H1 (cell line): ENCODE measurements at regions not wholly inside any gene's neighbourhood (a gene's known extent, or its start where the extent isn't known, plus 50 kb on each side); places are given as distances from the start of the nearest gene placed in this dataset.

Experiments
- CREB1 ChIP-seq: IDR thresholded peaks from 2 replicates; pipeline ENCODE4 v1.6.1; 2012; ENCODE audit warnings: inconsistent platforms
- EGR1 ChIP-seq: IDR thresholded peaks from 2 replicates; pipeline ENCODE4 v1.6.1; 2011; ENCODE audit warnings: low read depth, low read length, borderline replicate concordance
- EZH2 ChIP-seq: fragments of 200-600 bp; sonication (generic); IDR thresholded peaks from 2 replicates; pipeline ENCODE4 v1.7.1; 2012; ENCODE audit warnings: low read depth, mild to moderate bottlenecking, moderate library complexity, low read length, inconsistent platforms; ENCODE audit not compliant: severe bottlenecking
- JUND ChIP-seq: IDR thresholded peaks from 2 replicates; pipeline ENCODE4 v1.6.1; 2011; ENCODE audit warnings: mild to moderate bottlenecking, improper control_type of control experiment, low read length
- KDM4A ChIP-seq: IDR thresholded peaks from one replicate; pipeline ENCODE4 v1.7.1; 2012; ENCODE audit warnings: low read depth, mild to moderate bottlenecking, moderate library complexity, low read length, inconsistent platforms; ENCODE audit not compliant: severe bottlenecking
- SUZ12 ChIP-seq: fragments of 200-600 bp; sonication (generic); IDR thresholded peaks from 2 replicates; pipeline ENCODE4 v1.6.1; 2012; ENCODE audit warnings: mild to moderate bottlenecking, inconsistent platforms, low read length, moderate library complexity, mixed read lengths
- YY1 ChIP-seq: IDR thresholded peaks from 2 replicates; pipeline ENCODE4 v1.6.1; 2011; ENCODE audit warnings: low read depth, mild to moderate bottlenecking, low read length
- TF ChIP-seq, protein P1 (sequence below): fragments of 300-600 bp; sonication (generic); IDR thresholded peaks from 2 replicates; pipeline ENCODE4 v1.7.1; 2012; ENCODE audit warnings: low read length, moderate library complexity, mild to moderate bottlenecking, inconsistent platforms; ENCODE audit not compliant: insufficient replicate concordance
- TF ChIP-seq, protein P2 (sequence below): IDR thresholded peaks from 2 replicates; pipeline ENCODE4 v1.6.1; 2012; ENCODE audit warnings: low read length, inconsistent platforms

- TF ChIP-seq, protein P1, sequence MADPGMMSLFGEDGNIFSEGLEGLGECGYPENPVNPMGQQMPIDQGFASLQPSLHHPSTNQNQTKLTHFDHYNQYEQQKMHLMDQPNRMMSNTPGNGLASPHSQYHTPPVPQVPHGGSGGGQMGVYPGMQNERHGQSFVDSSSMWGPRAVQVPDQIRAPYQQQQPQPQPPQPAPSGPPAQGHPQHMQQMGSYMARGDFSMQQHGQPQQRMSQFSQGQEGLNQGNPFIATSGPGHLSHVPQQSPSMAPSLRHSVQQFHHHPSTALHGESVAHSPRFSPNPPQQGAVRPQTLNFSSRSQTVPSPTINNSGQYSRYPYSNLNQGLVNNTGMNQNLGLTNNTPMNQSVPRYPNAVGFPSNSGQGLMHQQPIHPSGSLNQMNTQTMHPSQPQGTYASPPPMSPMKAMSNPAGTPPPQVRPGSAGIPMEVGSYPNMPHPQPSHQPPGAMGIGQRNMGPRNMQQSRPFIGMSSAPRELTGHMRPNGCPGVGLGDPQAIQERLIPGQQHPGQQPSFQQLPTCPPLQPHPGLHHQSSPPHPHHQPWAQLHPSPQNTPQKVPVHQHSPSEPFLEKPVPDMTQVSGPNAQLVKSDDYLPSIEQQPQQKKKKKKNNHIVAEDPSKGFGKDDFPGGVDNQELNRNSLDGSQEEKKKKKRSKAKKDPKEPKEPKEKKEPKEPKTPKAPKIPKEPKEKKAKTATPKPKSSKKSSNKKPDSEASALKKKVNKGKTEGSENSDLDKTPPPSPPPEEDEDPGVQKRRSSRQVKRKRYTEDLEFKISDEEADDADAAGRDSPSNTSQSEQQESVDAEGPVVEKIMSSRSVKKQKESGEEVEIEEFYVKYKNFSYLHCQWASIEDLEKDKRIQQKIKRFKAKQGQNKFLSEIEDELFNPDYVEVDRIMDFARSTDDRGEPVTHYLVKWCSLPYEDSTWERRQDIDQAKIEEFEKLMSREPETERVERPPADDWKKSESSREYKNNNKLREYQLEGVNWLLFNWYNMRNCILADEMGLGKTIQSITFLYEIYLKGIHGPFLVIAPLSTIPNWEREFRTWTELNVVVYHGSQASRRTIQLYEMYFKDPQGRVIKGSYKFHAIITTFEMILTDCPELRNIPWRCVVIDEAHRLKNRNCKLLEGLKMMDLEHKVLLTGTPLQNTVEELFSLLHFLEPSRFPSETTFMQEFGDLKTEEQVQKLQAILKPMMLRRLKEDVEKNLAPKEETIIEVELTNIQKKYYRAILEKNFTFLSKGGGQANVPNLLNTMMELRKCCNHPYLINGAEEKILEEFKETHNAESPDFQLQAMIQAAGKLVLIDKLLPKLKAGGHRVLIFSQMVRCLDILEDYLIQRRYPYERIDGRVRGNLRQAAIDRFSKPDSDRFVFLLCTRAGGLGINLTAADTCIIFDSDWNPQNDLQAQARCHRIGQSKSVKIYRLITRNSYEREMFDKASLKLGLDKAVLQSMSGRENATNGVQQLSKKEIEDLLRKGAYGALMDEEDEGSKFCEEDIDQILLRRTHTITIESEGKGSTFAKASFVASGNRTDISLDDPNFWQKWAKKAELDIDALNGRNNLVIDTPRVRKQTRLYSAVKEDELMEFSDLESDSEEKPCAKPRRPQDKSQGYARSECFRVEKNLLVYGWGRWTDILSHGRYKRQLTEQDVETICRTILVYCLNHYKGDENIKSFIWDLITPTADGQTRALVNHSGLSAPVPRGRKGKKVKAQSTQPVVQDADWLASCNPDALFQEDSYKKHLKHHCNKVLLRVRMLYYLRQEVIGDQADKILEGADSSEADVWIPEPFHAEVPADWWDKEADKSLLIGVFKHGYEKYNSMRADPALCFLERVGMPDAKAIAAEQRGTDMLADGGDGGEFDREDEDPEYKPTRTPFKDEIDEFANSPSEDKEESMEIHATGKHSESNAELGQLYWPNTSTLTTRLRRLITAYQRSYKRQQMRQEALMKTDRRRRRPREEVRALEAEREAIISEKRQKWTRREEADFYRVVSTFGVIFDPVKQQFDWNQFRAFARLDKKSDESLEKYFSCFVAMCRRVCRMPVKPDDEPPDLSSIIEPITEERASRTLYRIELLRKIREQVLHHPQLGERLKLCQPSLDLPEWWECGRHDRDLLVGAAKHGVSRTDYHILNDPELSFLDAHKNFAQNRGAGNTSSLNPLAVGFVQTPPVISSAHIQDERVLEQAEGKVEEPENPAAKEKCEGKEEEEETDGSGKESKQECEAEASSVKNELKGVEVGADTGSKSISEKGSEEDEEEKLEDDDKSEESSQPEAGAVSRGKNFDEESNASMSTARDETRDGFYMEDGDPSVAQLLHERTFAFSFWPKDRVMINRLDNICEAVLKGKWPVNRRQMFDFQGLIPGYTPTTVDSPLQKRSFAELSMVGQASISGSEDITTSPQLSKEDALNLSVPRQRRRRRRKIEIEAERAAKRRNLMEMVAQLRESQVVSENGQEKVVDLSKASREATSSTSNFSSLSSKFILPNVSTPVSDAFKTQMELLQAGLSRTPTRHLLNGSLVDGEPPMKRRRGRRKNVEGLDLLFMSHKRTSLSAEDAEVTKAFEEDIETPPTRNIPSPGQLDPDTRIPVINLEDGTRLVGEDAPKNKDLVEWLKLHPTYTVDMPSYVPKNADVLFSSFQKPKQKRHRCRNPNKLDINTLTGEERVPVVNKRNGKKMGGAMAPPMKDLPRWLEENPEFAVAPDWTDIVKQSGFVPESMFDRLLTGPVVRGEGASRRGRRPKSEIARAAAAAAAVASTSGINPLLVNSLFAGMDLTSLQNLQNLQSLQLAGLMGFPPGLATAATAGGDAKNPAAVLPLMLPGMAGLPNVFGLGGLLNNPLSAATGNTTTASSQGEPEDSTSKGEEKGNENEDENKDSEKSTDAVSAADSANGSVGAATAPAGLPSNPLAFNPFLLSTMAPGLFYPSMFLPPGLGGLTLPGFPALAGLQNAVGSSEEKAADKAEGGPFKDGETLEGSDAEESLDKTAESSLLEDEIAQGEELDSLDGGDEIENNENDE, result no peak
- TF ChIP-seq KDM4A (no peak), JUND (no peak), EGR1 (no peak), CREB1 (no peak), YY1 (no peak), SUZ12 (no peak), EZH2 (no peak)
- TF ChIP-seq, protein P2, sequence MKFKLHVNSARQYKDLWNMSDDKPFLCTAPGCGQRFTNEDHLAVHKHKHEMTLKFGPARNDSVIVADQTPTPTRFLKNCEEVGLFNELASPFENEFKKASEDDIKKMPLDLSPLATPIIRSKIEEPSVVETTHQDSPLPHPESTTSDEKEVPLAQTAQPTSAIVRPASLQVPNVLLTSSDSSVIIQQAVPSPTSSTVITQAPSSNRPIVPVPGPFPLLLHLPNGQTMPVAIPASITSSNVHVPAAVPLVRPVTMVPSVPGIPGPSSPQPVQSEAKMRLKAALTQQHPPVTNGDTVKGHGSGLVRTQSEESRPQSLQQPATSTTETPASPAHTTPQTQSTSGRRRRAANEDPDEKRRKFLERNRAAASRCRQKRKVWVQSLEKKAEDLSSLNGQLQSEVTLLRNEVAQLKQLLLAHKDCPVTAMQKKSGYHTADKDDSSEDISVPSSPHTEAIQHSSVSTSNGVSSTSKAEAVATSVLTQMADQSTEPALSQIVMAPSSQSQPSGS, result no peak
Observed at GRCh38 chr2:183597841-183598240, 473.6 kb downstream of the NUP35 start (continued).
